Naive thymus-derived CD4-positive, alpha-beta T cell (primary cell): ENCODE measurements at regions not wholly inside any gene's neighbourhood (a gene's known extent, or its start where the extent isn't known, plus 50 kb on each side); places are given as distances from the start of the nearest gene placed in this dataset.

ENCODE experiments used
- ATAC-seq: fragments of 150-1000 bp; cut with Tn5 transposase; 2 replicates; pipeline ENCODE4 v1.10.0; 2021; ENCODE audit warnings: mild to moderate bottlenecking, moderate library complexity
- CTCF ChIA-PET: fragments of 350-600 bp; sonication (Branson Sonifier 250); formaldehyde crosslinking; loops from one replicate; lab custom pipeline; 2021; ENCODE audit warnings: antibody characterized with exemption; lab: Charles Lee
- POLR2A ChIA-PET: fragments of 350-600 bp; sonication (Branson Sonifier 250); formaldehyde crosslinking; loops from one replicate; lab custom pipeline; 2021; ENCODE audit warnings: antibody characterized with exemption, inconsistent platforms; lab: Charles Lee
- DNase-seq, 9 donors: peaks; one replicate each; pipeline versions ENCODE4 v3.0.0 to v3.0.0-alpha.2; 2020 to 2022; ENCODE audit warnings: mixed read lengths in 1 of 9
- H3K27ac ChIP-seq: one replicate; pipeline ENCODE4 v1.7.0; 2013; ENCODE audit warnings: mild to moderate bottlenecking, low read depth, low read length, moderate library complexity
- H3K27me3 ChIP-seq, 2 donors: one replicate each; pipeline ENCODE4 v1.7.0; 2013; ENCODE audit warnings: low read length in 2 of 2, mild to moderate bottlenecking in 2 of 2, moderate library complexity in 2 of 2; ENCODE audit not compliant: control insufficient read depth in 2 of 2, insufficient read depth in 2 of 2
- H3K36me3 ChIP-seq, 3 experiments: 1 replicate in 2 of 3; 2 replicates in 1 of 3; pipeline ENCODE4 v1.7.0; 2013; ENCODE audit warnings: low read length in 3 of 3, mild to moderate bottlenecking in 3 of 3, moderate library complexity in 1 of 3; ENCODE audit not compliant: insufficient read depth in 3 of 3, control insufficient read depth in 2 of 3
- H3K4me1 ChIP-seq, 2 donors: one replicate each; pipeline ENCODE4 v1.7.0; 2013; ENCODE audit warnings: low read length in 2 of 2, mild to moderate bottlenecking in 2 of 2, moderate library complexity in 1 of 2; ENCODE audit not compliant: control insufficient read depth in 2 of 2, insufficient read depth in 2 of 2
- H3K4me3 ChIP-seq: 2 replicates; pipeline ENCODE4 v1.7.0; 2013; ENCODE audit warnings: mild to moderate bottlenecking, low read length
- H3K9me3 ChIP-seq, 3 experiments: 1 replicate in 2 of 3; 2 replicates in 1 of 3; pipeline ENCODE4 v1.7.0; 2013; ENCODE audit warnings: low read length in 3 of 3; ENCODE audit not compliant: control insufficient read depth in 2 of 3
- H3K27ac Mint-ChIP-seq, 9 donors: one replicate each; pipeline ENCODE4 v1.8.0; 2020 to 2022; ENCODE audit warnings: mixed read lengths in 9 of 9, mild to moderate bottlenecking in 8 of 9, moderate library complexity in 5 of 9, inconsistent platforms in 2 of 9
- H3K27me3 Mint-ChIP-seq, 5 donors: one replicate each; pipeline ENCODE4 v1.8.0; 2021 to 2022; ENCODE audit warnings: mixed read lengths in 5 of 5, mild to moderate bottlenecking in 1 of 5
- H3K36me3 Mint-ChIP-seq, 5 donors: one replicate each; pipeline ENCODE4 v1.8.0; 2020 to 2022; ENCODE audit warnings: mixed read lengths in 5 of 5, mild to moderate bottlenecking in 3 of 5, inconsistent platforms in 1 of 5
- H3K4me1 Mint-ChIP-seq, 7 donors: one replicate each; pipeline ENCODE4 v1.8.0; 2020 to 2022; ENCODE audit warnings: mixed read lengths in 7 of 7, mild to moderate bottlenecking in 3 of 7, inconsistent platforms in 1 of 7
- H3K4me3 Mint-ChIP-seq, 10 donors: one replicate each; pipeline ENCODE4 v1.8.0; 2020 to 2022; ENCODE audit warnings: mild to moderate bottlenecking in 10 of 10, mixed read lengths in 10 of 10, moderate library complexity in 6 of 10, inconsistent platforms in 2 of 10
- H3K9me3 Mint-ChIP-seq, 11 donors: one replicate each; pipeline ENCODE4 v1.8.0; 2020 to 2022; ENCODE audit warnings: mixed read lengths in 11 of 11, mild to moderate bottlenecking in 4 of 11, inconsistent platforms in 1 of 11, moderate library complexity in 1 of 11
- intact Hi-C, 2 donors: fragments of 100-400 bp; cut with micrococcal nuclease; formaldehyde crosslinking; loops; one replicate each; pipeline ENCODE4 v1.15.1; 2023

DNA sequence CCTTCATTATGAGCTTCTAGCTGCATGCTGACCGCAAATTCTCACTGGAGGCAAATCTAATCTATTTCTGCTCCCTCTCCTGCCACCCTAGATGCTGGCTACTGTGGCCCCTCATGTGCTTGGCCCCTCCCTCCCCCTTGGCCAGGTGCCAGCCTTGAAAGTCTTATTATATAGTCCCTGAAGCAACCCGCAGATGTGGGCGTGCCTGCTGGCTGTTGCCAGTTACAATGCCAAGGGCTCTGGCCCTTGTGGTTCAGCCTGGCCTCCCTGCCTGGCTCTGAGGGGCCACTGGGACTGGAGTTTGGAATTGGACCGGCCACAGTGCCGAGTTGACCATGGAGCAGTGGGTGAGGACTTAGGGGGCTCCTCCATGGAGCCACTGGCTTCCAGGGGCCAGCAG is 78.9 kb upstream of the ACTRT2 start:
- Histone ChIP-seq H3K36me3 (no peaks in the 10 kb centered on the region), H3K9me3 (peaks cover 0 to 13% (median 0%) of the 10 kb centered on the region in 3 experiments), H3K4me1 (no peaks in the 10 kb centered on the region), H3K27me3 (no peaks in the 10 kb centered on the region), H3K27ac (no peak overlapping the region), H3K4me3 (no peak overlapping the region)
- Mint-ChIP-seq H3K27ac (no peak overlapping the region), H3K4me1 (no peaks in the 10 kb centered on the region), H3K9me3 (peaks cover 0 to 13% (median 10%) of the 10 kb centered on the region in 11 donors), H3K27me3 (peaks cover 0 to 16% (median 9%) of the 10 kb centered on the region in 5 donors), H3K36me3 (peaks cover 0 to 11% (median 0%) of the 10 kb centered on the region in 5 donors), H3K4me3 (no peak overlapping the region)
- POLR2A ChIA-PET, result no interaction called here
- CTCF ChIA-PET, result no interaction called here
- no peak for ATAC-seq
- intact Hi-C loops, result no loop called here
- DNase-seq, result no peak

DNA sequence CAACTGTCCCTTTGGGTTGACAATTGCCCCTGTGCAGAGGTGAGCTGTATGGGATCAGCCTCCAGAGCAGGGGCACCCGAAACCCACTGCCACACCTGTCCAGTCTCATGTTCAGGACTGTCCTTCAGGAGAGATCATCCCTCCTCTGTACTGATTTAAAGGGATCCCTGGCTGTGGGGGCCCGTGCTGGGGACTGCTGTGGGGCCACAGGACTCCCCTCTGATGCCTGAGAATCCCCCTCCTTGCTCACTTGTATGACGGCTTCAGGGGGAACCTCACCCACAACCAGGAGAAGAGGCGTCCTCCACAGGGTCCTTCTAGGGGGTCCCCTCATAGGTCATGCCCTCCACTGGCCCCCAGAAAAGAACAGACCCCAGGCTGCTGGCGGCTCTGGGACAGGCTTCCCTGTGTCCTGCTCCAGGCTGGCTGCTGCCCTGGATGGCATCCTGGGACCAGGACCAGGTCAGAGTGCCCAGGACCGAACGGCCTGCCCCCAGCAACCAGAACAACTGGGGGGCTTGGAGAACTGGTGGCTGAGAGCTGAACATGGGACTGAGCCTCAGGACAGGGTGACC is 77.5 kb upstream of the ACTRT2 start:
- no peak overlapping the region for H3K27ac Mint-ChIP-seq
- Histone ChIP-seq H3K36me3 (no peaks in the 10 kb centered on the region), H3K27ac (no peak overlapping the region), H3K9me3 (peaks cover 0 to 13% (median 0%) of the 10 kb centered on the region in 3 experiments), H3K4me1 (no peaks in the 10 kb centered on the region), H3K27me3 (no peaks in the 10 kb centered on the region), H3K4me3 (no peak overlapping the region)
- peaks cover 0 to 19% (median 9%) of the 10 kb centered on the region in 5 donors for H3K27me3 Mint-ChIP-seq
- ChIA-PET CTCF (no interaction called here), POLR2A (no interaction called here)
- DNase-seq (no peak), ATAC-seq (no peak)
- H3K4me1 Mint-ChIP-seq, result no peaks in the 10 kb centered on the region
- intact Hi-C loops, result no loop called here
- H3K4me3 Mint-ChIP-seq, result no peak overlapping the region
- H3K36me3 Mint-ChIP-seq, result peaks cover 0 to 11% (median 0%) of the 10 kb centered on the region in 5 donors
- peaks cover 0 to 13% (median 7%) of the 10 kb centered on the region in 11 donors for H3K9me3 Mint-ChIP-seq

DNA sequence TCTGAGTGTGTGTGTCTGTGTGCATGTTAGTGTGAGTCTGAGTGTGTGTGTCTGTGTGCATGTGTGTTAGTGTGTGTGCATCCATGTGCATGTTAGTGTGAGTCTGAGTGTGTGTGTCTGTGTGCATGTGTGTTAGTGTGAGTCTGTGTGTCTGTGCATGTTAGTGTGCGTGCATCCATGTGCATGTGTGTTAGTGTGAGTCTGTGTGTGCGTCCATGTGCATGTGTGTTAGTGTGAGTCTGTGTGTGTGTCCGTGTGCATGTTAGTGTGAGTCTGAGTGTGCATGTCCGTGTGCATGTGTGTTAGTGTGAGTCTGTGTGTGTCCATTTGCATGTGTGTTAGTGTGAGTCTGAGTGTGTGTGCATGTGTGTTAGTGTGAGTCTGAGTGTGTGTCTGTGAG is 76.6 kb upstream of the ACTRT2 start:
- ChIA-PET CTCF (no interaction called here), POLR2A (no interaction called here)
- no peaks in the 10 kb centered on the region for H3K36me3 ChIP-seq
- H3K4me1 Mint-ChIP-seq, result no peaks in the 10 kb centered on the region
- peaks cover 0 to 11% (median 0%) of the 10 kb centered on the region in 5 donors for H3K36me3 Mint-ChIP-seq
- DNase-seq, result no peak
- no peak overlapping the region for H3K27ac Mint-ChIP-seq
- no peak overlapping the region for H3K4me3 Mint-ChIP-seq
- H3K4me1 ChIP-seq, result no peaks in the 10 kb centered on the region
- intact Hi-C loops, result no loop called here
- H3K9me3 Mint-ChIP-seq, result peaks cover 0 to 13% (median 7%) of the 10 kb centered on the region in 11 donors
- no peak overlapping the region for H3K27ac ChIP-seq
- H3K27me3 Mint-ChIP-seq, result peaks cover 0 to 19% (median 9%) of the 10 kb centered on the region in 5 donors
- no peak for ATAC-seq
- no peaks in the 10 kb centered on the region for H3K27me3 ChIP-seq
- no peak overlapping the region for H3K4me3 ChIP-seq
- H3K9me3 ChIP-seq, result peaks cover 0 to 13% (median 0%) of the 10 kb centered on the region in 3 experiments

DNA sequence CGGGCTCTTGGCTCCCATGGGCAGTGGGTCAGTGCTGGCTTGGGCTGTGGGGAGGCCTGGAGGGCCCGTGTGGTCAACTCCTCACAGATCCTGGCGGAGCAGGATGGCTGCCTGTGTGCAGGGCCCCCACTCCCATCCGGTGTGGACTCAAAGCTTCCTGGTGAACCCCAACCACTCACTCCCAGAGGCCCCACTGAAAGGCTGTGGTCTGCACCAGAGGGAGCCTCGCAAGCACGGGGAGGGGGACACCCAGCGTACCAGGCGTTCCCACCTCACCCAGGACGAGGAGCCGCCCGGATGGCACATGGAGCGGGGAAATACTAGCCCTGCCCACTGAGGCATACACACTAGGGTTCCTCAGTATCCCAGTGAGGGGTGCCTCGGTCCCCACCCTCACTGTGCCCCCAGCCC is 75.4 kb upstream of the ACTRT2 start:
- no peak overlapping the region for H3K4me3 ChIP-seq
- Mint-ChIP-seq H3K4me3 (no peak overlapping the region), H3K36me3 (peaks cover 0 to 9% (median 0%) of the 10 kb centered on the region in 5 donors)

DNA sequence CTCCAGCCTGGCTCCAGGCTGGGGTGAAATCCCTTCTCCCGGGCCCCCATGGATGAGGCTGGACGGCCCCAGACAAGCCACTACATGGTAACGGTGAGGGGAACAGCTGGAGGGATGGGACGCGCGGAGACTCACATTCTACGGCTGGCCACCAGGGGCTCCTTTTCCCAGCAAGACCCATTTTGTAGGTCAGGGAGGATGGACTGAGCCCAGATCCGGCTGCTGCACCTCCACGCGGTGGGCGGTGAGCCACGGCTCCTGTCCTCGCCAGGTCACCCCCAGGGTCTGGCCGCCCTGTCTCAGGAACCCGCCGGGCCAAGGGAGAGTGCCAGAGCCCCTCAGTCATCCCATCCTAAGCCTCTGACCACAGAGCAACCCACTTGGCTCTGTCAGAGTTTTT is 75.0 kb upstream of the ACTRT2 start:
- intact Hi-C loops, result no loop called here
- Mint-ChIP-seq H3K4me3 (no peak overlapping the region), H3K4me1 (no peaks in the 10 kb centered on the region), H3K27me3 (peaks cover 0 to 25% (median 9%) of the 10 kb centered on the region in 5 donors), H3K9me3 (peaks cover 0 to 7% (median 4%) of the 10 kb centered on the region in 11 donors), H3K36me3 (peaks cover 0 to 4% (median 0%) of the 10 kb centered on the region in 5 donors), H3K27ac (no peak overlapping the region)
- Histone ChIP-seq H3K36me3 (no peaks in the 10 kb centered on the region), H3K27ac (no peak overlapping the region), H3K9me3 (no peaks in the 10 kb centered on the region), H3K27me3 (no peaks in the 10 kb centered on the region), H3K4me1 (no peaks in the 10 kb centered on the region), H3K4me3 (no peak overlapping the region)
- ATAC-seq (no peak), DNase-seq (no peak)
- ChIA-PET CTCF (no interaction called here), POLR2A (interaction anchor here (0.6 kb wide), 1 partner anchor 1875 kb away, joined by 3 read pairs; no protein-coding TSS in a partner anchor)

More for the DNA sequence above, 75.4 kb upstream of the ACTRT2 start:
- Histone ChIP-seq H3K9me3 (peaks cover 0 to 4% (median 0%) of the 10 kb centered on the region in 3 experiments), H3K27ac (no peak overlapping the region), H3K36me3 (no peaks in the 10 kb centered on the region), H3K4me1 (no peaks in the 10 kb centered on the region), H3K27me3 (no peaks in the 10 kb centered on the region)
- ATAC-seq (no peak), DNase-seq (no peak)
- intact Hi-C loops, result no loop called here
- Mint-ChIP-seq H3K4me1 (no peaks in the 10 kb centered on the region), H3K27me3 (peaks cover 0 to 25% (median 9%) of the 10 kb centered on the region in 5 donors), H3K9me3 (peaks cover 0 to 10% (median 6%) of the 10 kb centered on the region in 11 donors), H3K27ac (no peak overlapping the region)
- POLR2A ChIA-PET, result no interaction called here
- CTCF ChIA-PET, result no interaction called here

DNA sequence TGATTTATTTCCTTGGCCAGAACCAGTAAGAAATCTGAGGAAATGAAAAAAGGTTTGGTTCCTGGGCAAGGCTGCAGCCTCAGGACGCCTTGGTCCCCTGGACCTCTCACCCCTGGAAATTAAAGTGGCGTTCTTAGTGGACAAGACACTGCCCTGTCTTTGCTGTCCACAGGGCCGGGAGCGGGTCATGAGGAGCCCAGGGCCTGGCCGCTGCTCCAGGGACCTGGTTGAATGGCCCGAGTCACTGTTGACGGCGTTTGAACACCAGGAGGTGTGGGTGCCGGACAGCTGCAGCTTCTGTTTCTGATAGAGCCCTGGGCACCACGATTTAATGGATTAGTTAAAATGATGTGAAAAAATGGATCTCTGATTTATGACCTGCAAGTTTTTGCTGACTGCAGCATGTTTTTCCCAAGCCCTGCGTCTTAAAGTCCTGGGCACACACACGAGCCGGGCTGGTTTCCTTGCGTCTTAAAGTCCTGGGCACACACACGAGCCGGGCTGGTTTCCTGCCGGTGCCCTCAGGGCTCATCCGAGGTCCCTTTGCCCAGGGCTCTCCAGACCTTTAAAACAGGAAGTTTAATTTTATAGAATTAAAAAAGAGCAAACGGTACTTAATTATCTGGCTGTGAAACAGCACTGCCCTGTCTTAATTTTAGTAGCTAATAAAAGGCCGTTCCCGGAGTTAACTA is 74.1 kb upstream of the ACTRT2 start:
- H3K4me1 ChIP-seq, result no peaks in the 10 kb centered on the region
- Mint-ChIP-seq H3K36me3 (no peaks in the 10 kb centered on the region), H3K27ac (no peak overlapping the region), H3K4me1 (no peaks in the 10 kb centered on the region), H3K9me3 (peaks cover 0 to 4% (median 0%) of the 10 kb centered on the region in 11 donors), H3K27me3 (peaks cover 0 to 24% (median 9%) of the 10 kb centered on the region in 5 donors), H3K4me3 (no peak overlapping the region)
- no peak for DNase-seq
- intact Hi-C loops, result no loop called here
- H3K27me3 ChIP-seq, result no peaks in the 10 kb centered on the region
- H3K27ac ChIP-seq, result no peak overlapping the region
- POLR2A ChIA-PET, result interaction anchor here (0.6 kb wide), 1 partner anchor 1874 kb away, joined by 3 read pairs; no protein-coding TSS in a partner anchor
- CTCF ChIA-PET, result no interaction called here
- no peaks in the 10 kb centered on the region for H3K9me3 ChIP-seq
- no peaks in the 10 kb centered on the region for H3K36me3 ChIP-seq
- ATAC-seq, result no peak
- H3K4me3 ChIP-seq, result no peak overlapping the region
